SH-SY5Y (cell line): ENCODE measurements at regions not wholly inside any gene's neighbourhood (a gene's known extent, or its start where the extent isn't known, plus 50 kb on each side); places are given as distances from the start of the nearest gene placed in this dataset.

Source experiments
- GATA2 ChIP-seq: IDR thresholded peaks from 2 replicates; pipeline ENCODE4 v1.6.1; 2011; ENCODE audit warnings: mild to moderate bottlenecking, low read depth, low read length
- GATA3 ChIP-seq: IDR thresholded peaks from 2 replicates; pipeline ENCODE4 v1.6.1; 2011; ENCODE audit warnings: low read depth, mild to moderate bottlenecking, low read length, moderate library complexity

GRCh38 chr4:62260254-62260653 lies 1060.1 kb downstream of the ADGRL3 start:
- TF ChIP-seq GATA2 (no peak), GATA3 (no peak)

GRCh38 chr4:62256479-62256878 lies 1056.4 kb downstream of the ADGRL3 start:
- TF ChIP-seq GATA3, result no peak
- no peak for TF ChIP-seq GATA2

- TF ChIP-seq GATA3, result no peak
- no peak for TF ChIP-seq GATA2
These were observed 1052.6 kb downstream of the ADGRL3 start for GRCh38 chr4:62252728-62253127.

DNA sequence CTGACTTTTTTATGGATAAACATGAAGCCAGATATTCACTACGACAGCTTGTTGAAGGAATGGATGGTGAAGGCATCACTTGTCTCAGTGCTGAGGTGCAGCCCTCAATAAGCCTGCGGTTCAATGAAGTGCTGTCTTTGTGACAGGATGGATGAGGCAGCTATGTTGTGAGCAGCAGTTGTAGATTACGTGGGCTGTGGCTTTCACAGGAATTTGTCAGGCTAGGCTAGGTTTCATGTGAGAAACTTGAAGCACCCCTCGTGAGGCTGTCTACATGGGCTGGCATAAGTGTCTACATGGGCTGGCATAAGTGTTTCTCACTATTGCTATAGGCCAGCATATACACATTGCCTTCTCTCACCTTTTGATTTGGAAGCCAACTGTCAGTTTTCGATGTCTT lies 1050.0 kb downstream of the ADGRL3 start:
- TF ChIP-seq GATA3 (no peak), GATA2 (no peak)

- TF ChIP-seq GATA2 (no peak), GATA3 (no peak)
These were observed 1043.8 kb downstream of the ADGRL3 start for GRCh38 chr4:62243895-62244294.

DNA sequence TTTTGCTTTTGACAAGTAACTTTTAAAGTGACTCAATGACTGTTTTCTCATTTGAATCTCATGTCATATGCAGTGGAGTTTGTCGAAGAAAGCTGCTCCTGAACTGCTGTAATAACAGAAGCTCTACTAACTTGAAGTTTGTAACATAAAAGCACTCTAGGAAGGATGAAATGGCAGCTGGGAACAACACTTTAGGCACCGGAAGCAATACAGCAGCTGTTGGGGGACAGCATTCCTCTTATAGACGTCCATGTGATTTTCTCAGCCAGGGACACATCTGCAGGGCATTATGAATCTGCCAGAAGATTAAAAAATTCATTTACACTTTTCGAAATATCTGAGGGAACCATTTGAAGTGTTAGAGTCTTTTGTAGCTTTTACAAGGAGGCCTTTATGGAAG lies 1035.8 kb downstream of the ADGRL3 start:
- TF ChIP-seq GATA2 (no peak), GATA3 (no peak)

DNA sequence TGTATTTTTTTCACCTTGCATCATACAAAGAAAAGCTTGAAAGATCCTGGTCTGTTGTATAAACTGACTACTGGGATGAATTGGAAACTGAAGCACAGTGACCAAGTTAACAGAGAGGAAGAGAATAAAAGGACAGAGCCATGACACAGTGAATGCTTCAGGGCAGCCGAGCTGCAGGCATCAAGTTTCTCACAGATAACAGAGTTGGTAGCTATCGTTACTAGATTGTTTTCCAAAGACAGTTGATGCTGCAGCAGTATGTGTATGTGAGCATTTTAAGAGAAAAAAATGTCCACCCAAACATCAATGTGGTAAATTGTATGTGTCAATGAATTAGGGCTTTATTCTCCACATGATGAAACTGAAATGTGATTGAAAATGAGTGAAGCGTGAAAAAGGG lies 1032.7 kb downstream of the ADGRL3 start:
- TF ChIP-seq GATA2 (no peak), GATA3 (no peak)

GRCh38 chr4:62231994-62232393 lies 1031.9 kb downstream of the ADGRL3 start:
- TF ChIP-seq GATA3, result no peak
- no peak for TF ChIP-seq GATA2

GRCh38 chr4:62226082-62226481 lies 1026.0 kb downstream of the ADGRL3 start:
- TF ChIP-seq GATA2 (no peak), GATA3 (no peak)

DNA sequence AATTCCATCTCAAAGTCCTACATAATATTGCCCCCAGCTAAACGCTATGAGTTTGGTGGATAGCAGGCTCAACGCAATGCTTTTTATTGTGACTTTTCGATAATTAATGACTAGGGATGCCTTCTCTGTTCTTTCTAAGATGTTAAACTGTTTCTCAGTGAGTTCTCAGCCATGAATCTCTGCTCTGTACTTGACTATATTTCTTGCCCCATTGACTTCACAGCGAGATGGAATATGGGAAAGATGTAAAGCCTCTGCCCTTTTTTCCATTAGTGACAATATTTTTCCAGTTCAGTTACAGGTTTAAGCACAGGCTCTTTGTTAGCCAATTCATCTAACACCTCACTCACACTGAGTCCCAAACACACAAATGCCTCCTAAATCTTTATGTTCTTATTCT lies 1022.0 kb downstream of the ADGRL3 start:
- no peak for TF ChIP-seq GATA3
- no peak for TF ChIP-seq GATA2

DNA sequence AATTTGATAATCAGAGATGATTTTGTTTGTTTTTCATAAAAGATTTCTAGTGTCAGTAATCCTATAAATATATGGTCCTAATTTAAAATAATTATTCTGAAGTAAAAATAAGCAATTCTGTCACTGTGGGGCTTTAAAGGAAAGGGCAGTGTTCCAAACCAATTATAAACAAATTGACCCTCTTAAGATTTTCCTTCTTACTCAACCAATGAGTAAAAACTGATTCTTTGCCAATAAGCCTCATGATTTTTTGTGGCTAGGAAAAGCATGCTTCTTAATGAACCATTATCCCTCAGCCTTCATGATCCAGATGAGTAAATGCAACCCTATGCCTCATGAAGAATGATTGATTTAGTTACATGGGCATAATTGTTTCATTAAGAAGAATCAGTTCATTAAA lies 1010.4 kb downstream of the ADGRL3 start:
- TF ChIP-seq GATA3 (no peak), GATA2 (no peak)

GRCh38 chr4:62209757-62210485 lies 1009.8 kb downstream of the ADGRL3 start:
- no peak for TF ChIP-seq GATA3

DNA sequence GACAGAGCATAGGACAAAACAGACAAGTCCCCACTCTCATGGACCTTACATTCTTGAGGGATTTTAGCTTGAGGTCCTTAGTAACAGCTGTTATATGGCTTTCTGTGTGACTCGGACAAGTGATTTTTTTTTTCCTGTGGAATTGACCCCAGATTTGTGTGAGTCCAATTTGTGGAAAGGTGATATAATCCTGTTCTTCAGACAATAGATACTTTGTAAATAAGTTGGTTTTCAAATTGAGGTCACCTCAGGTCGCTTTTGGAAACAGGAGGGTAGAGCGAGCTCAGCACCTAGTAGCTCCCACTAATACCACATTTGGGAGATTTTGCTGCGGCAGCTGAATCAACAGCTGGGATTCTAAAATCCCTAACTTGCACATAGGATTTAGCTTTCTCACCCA lies 1008.8 kb downstream of the ADGRL3 start:
- TF ChIP-seq GATA3, result no peak
- TF ChIP-seq GATA2, result no peak

- TF ChIP-seq GATA3, result no peak
- no peak for TF ChIP-seq GATA2
These were observed 1004.0 kb downstream of the ADGRL3 start for GRCh38 chr4:62204136-62204535.

GRCh38 chr4:62199291-62199810 lies 999.2 kb downstream of the ADGRL3 start:
- no peak for TF ChIP-seq GATA2
- TF ChIP-seq GATA3, result no peak
